ENCODE measurements at regions not wholly inside any gene's neighbourhood (a gene's known extent, or its start where the extent isn't known, plus 50 kb on each side); places are given as distances from the start of the nearest gene placed in this dataset.

- no peak for TF ChIP-seq POLR2AphosphoS5 (IDR thresholded peaks at IDR 0.05)
- TF ChIP-seq CTCF (IDR thresholded peaks at IDR 0.05): no peak
These were observed 923.8 kb upstream of the CDH9 start for GRCh38 chr5:27962198-27962597.

Data from prostate gland (tissue), 2 donors.